ENCODE measurements at regions not wholly inside any gene's neighbourhood (a gene's known extent, or its start where the extent isn't known, plus 50 kb on each side); places are given as distances from the start of the nearest gene placed in this dataset.
"Not testable (repeated sequence)": the region's sequence is repeated elsewhere in the genome, so short reads cannot be mapped to it uniquely, and the experiment has no call there.

DNA sequence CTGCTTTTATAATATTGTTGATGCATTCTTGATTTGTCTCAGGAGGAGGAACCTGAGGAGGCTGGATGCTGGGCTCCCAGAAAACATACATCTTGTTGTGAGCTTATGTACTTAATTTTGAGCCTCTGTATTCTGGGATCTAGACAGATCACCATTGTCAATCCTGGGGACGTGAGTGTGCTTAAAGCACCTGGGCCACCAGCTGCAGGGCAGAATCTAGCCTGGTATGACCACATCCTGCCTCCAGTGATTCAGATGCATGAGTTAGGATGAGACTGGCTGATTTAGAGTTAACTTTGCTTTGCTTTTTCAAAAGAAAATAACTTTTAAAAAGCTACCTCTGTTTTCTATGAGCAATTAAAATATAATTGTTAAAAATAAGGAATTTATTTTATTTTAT, 278.0 kb downstream of the ZFY start:
- TF ChIP-seq, protein P1, sequence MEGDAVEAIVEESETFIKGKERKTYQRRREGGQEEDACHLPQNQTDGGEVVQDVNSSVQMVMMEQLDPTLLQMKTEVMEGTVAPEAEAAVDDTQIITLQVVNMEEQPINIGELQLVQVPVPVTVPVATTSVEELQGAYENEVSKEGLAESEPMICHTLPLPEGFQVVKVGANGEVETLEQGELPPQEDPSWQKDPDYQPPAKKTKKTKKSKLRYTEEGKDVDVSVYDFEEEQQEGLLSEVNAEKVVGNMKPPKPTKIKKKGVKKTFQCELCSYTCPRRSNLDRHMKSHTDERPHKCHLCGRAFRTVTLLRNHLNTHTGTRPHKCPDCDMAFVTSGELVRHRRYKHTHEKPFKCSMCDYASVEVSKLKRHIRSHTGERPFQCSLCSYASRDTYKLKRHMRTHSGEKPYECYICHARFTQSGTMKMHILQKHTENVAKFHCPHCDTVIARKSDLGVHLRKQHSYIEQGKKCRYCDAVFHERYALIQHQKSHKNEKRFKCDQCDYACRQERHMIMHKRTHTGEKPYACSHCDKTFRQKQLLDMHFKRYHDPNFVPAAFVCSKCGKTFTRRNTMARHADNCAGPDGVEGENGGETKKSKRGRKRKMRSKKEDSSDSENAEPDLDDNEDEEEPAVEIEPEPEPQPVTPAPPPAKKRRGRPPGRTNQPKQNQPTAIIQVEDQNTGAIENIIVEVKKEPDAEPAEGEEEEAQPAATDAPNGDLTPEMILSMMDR (IDR thresholded peaks at IDR 0.05): not testable (repeated sequence)
- not testable (repeated sequence) for TF ChIP-seq EZH2 (IDR thresholded peaks at IDR 0.05; ENCODE audit: borderline replicate concordance, insufficient read depth, low read depth, low read length, poor library complexity, severe bottlenecking)
